Subcutaneous abdominal adipose tissue (tissue), 5 donors: ENCODE measurements at regions not wholly inside any gene's neighbourhood (a gene's known extent, or its start where the extent isn't known, plus 50 kb on each side); places are given as distances from the start of the nearest gene placed in this dataset.

Experiments
- H3K27ac ChIP-seq: one replicate; pipeline ENCODE4 v1.7.0; 2013; ENCODE audit warnings: low read depth, mild to moderate bottlenecking, inconsistent platforms, low read length, moderate library complexity
- H3K27me3 ChIP-seq, 5 donors: one replicate each; pipeline ENCODE4 v1.7.0; 2013; ENCODE audit warnings: low read length in 5 of 5, inconsistent platforms in 1 of 5; ENCODE audit not compliant: control insufficient read depth in 5 of 5, insufficient read depth in 4 of 5
- H3K36me3 ChIP-seq, 5 donors: one replicate each; pipeline ENCODE4 v1.7.0; 2013; ENCODE audit warnings: low read length in 5 of 5; ENCODE audit not compliant: control insufficient read depth in 5 of 5, insufficient read depth in 5 of 5
- H3K4me1 ChIP-seq, 5 donors: one replicate each; pipeline ENCODE4 v1.7.0; 2013; ENCODE audit warnings: low read length in 5 of 5, mild to moderate bottlenecking in 3 of 5, moderate library complexity in 1 of 5; ENCODE audit not compliant: control insufficient read depth in 5 of 5, insufficient read depth in 5 of 5
- H3K4me3 ChIP-seq, 5 donors: one replicate each; pipeline ENCODE4 v1.7.0; 2013; ENCODE audit warnings: low read length in 5 of 5, low read depth in 1 of 5
- H3K9ac ChIP-seq, 5 donors: one replicate each; pipeline ENCODE4 v1.7.0; 2013; ENCODE audit warnings: low read length in 5 of 5, mild to moderate bottlenecking in 4 of 5, moderate library complexity in 3 of 5
- H3K9me3 ChIP-seq, 5 donors: one replicate each; pipeline ENCODE4 v1.7.0; 2013; ENCODE audit warnings: low read length in 5 of 5; ENCODE audit not compliant: control insufficient read depth in 5 of 5
- donor health status: healthy.
- donor health status: healthy.
- donor health status: healthy.
- donor health status: healthy.
- donor health status: healthy.

GRCh38 chrX:39823854-39824253, 273.9 kb downstream of the BCOR start:
- peaks cover 0 to 18% (median 13%) of the 10 kb centered on the region in 5 donors for H3K9me3 ChIP-seq
- no peak overlapping the region for H3K27ac ChIP-seq
- H3K27me3 ChIP-seq = peaks cover 7 to 34% (median 30%) of the 10 kb centered on the region in 5 donors
- peaks cover 0 to 7% (median 3%) of the 10 kb centered on the region in 5 donors for H3K4me1 ChIP-seq
- no peak overlapping the region for H3K4me3 ChIP-seq
- no peak overlapping the region for H3K9ac ChIP-seq
- H3K36me3 ChIP-seq = no peaks in the 10 kb centered on the region

DNA sequence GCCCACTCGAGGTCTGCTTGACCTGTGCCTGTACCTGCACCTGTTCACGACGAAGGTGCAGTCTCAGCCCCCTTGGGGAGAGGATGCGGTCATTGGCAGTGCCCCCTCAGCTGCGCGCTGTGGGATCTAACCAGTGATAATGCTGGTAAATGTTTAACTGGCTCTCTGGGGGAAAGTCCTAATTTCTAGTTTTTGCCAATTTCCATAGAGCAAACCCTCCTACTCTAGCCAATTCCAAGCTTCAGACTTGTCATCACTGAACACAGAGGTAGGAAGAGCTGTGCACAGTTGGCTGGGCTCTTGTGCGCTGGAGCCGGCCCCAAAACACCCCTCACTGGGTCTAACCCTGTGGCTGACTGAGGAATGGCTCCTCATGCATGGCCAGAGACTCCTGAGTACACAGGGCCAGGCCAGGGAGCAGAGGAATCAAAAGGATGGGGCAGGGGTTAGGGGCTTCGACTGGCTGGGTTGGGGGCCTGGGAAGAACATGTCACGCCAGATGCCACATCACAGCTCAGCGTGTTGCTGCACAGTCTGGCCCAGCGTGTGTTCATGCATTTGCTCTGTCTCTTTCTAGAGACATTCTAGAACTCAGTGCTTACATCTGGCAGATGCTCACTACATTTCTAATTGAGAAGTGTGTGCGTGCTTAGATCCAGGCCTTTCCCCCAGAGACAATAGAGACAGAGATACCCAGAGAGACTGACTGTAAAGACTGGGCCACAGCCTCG, 270.8 kb downstream of the BCOR start:
- peaks cover under 1 to 21% (median 15%) of the 10 kb centered on the region in 5 donors for H3K27me3 ChIP-seq
- H3K9me3 ChIP-seq = peaks cover 0 to 23% (median 14%) of the 10 kb centered on the region in 5 donors
- H3K4me1 ChIP-seq = no peaks in the 10 kb centered on the region
- H3K9ac ChIP-seq = no peak overlapping the region
- H3K36me3 ChIP-seq = no peaks in the 10 kb centered on the region
- no peak overlapping the region for H3K4me3 ChIP-seq
- H3K27ac ChIP-seq = no peak overlapping the region

- Histone ChIP-seq H3K27me3 (peaks cover 0 to 21% (median 17%) of the 10 kb centered on the region in 5 donors), H3K4me3 (no peak overlapping the region), H3K27ac (no peak overlapping the region), H3K9ac (no peak overlapping the region), H3K9me3 (peaks cover 0 to 18% (median 12%) of the 10 kb centered on the region in 5 donors), H3K36me3 (no peaks in the 10 kb centered on the region), H3K4me1 (no peaks in the 10 kb centered on the region)
These were observed 269.8 kb downstream of the BCOR start for GRCh38 chrX:39827951-39828350.

- Histone ChIP-seq H3K27ac (no peak overlapping the region), H3K36me3 (no peaks in the 10 kb centered on the region), H3K27me3 (peaks cover 0 to 22% (median 17%) of the 10 kb centered on the region in 5 donors), H3K4me1 (no peaks in the 10 kb centered on the region), H3K9ac (no peak overlapping the region), H3K4me3 (no peak overlapping the region), H3K9me3 (peaks cover 0 to 10% (median 4%) of the 10 kb centered on the region in 5 donors)
These were observed 268.8 kb downstream of the BCOR start for GRCh38 chrX:39828971-39829370.

- H3K27me3 ChIP-seq = peaks cover 0 to 20% (median 18%) of the 10 kb centered on the region in 5 donors
- H3K36me3 ChIP-seq = no peaks in the 10 kb centered on the region
- H3K27ac ChIP-seq = no peak overlapping the region
- H3K9me3 ChIP-seq = peaks cover 0 to 7% (median 4%) of the 10 kb centered on the region in 5 donors
- no peaks in the 10 kb centered on the region for H3K4me1 ChIP-seq
- no peak overlapping the region for H3K4me3 ChIP-seq
- no peak overlapping the region for H3K9ac ChIP-seq
These were observed 267.8 kb downstream of the BCOR start for GRCh38 chrX:39829965-39830364.

DNA sequence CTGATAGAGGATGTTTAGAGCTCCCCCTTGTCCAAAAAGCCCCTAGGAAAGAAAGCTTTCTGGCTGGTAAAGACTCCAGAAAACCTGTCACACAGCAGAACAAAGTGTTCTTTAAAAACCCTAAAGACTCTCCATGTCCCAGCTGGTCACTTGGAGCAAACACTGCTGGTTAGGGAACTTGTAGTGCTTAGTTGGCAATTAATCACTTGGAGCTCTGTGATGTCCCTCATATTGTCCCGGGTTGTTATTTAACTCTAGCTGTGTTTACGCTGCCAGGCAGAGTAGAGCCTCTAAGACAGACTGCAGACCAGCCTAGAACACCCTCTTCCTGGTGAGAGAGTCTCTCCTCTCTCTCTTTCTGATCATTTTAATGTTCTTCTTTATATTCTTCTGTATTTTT, 267.3 kb downstream of the BCOR start:
- Histone ChIP-seq H3K27ac (no peak overlapping the region), H3K9me3 (peaks cover 0 to 7% (median 4%) of the 10 kb centered on the region in 5 donors)

GRCh38 chrX:39832211-39832610, 265.5 kb downstream of the BCOR start:
- H3K9me3 ChIP-seq = peaks cover 0 to 9% (median 4%) of the 10 kb centered on the region in 5 donors
- H3K9ac ChIP-seq = no peak overlapping the region
- no peaks in the 10 kb centered on the region for H3K4me1 ChIP-seq
- peaks cover 0 to 24% (median 13%) of the 10 kb centered on the region in 5 donors for H3K27me3 ChIP-seq
- no peak overlapping the region for H3K27ac ChIP-seq
- no peaks in the 10 kb centered on the region for H3K36me3 ChIP-seq
- H3K4me3 ChIP-seq = no peak overlapping the region

More for the DNA sequence above, 267.3 kb downstream of the BCOR start:
- Histone ChIP-seq H3K4me3 (no peak overlapping the region), H3K36me3 (no peaks in the 10 kb centered on the region), H3K4me1 (no peaks in the 10 kb centered on the region), H3K27me3 (peaks cover 0 to 22% (median 15%) of the 10 kb centered on the region in 5 donors), H3K9ac (no peak overlapping the region)

DNA sequence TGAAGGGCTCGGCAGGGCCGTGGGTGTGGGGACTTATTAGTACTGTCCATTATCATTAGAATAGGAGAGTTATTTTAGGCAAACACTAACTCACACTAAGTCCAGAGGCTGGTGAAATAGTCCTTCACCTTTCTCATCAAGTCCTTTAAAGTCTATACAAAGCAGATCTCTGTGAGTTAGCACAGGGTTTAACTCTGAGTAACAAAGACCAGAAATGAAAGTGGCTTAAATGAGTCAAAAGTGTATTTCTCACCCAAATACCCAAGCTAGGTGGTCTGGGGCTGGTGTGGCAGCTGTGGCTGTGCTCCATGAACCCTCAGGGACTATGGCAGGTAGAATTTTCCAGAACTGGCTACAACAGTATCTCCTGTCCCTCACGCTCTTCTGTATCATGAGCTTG, 263.2 kb downstream of the BCOR start:
- Histone ChIP-seq H3K27me3 (peaks cover 0 to 42% (median 22%) of the 10 kb centered on the region in 5 donors), H3K9me3 (peaks cover 0 to 7% (median under 1%) of the 10 kb centered on the region in 5 donors), H3K27ac (no peak overlapping the region), H3K36me3 (no peaks in the 10 kb centered on the region), H3K4me1 (no peaks in the 10 kb centered on the region), H3K4me3 (no peak overlapping the region), H3K9ac (no peak overlapping the region)

GRCh38 chrX:39835241-39835640, 262.5 kb downstream of the BCOR start:
- Histone ChIP-seq H3K27me3 (peaks cover 0 to 44% (median 19%) of the 10 kb centered on the region in 5 donors), H3K9ac (no peak overlapping the region), H3K36me3 (no peaks in the 10 kb centered on the region), H3K4me3 (no peak overlapping the region), H3K27ac (no peak overlapping the region), H3K4me1 (no peaks in the 10 kb centered on the region), H3K9me3 (peaks cover 0 to 3% (median 0%) of the 10 kb centered on the region in 5 donors)

DNA sequence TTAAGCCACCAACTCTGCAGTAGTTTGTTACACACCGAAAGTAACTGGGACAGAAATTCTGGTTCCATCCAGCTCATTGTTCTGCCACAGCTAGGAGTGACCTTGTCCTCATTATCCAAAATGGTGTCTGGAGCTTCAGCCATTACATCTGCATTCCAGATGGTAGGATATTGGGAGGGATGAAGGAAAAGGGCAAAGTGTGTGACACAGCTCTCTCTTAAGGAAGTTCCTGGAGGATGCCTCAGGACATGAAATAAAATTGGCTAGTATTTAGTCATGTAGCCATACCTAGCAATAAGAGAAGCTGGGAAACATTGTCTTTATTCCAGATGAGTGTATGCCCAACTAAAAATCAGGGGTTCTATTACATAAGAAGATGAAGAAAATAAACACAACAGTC, 262.0 kb downstream of the BCOR start:
- Histone ChIP-seq H3K36me3 (no peaks in the 10 kb centered on the region), H3K27me3 (peaks cover 0 to 44% (median 22%) of the 10 kb centered on the region in 5 donors), H3K4me1 (no peaks in the 10 kb centered on the region), H3K4me3 (no peak overlapping the region), H3K27ac (no peak overlapping the region), H3K9ac (no peak overlapping the region), H3K9me3 (peaks cover 0 to 3% (median 0%) of the 10 kb centered on the region in 5 donors)
